PC-9 (cell line): ENCODE measurements at regions not wholly inside any gene's neighbourhood (a gene's known extent, or its start where the extent isn't known, plus 50 kb on each side); places are given as distances from the start of the nearest gene placed in this dataset.

Source experiments
- BruUV-seq: library from RNA; stranded (reverse); fragments of 400-500 nt; replicated peaks from 2 replicates; lab custom pipeline; 2021; lab: Mats Ljungman, UMichigan
- CTCF ChIA-PET: fragments of 300-600 bp; sonication (Branson Sonifier 250); formaldehyde crosslinking; loops from one replicate; lab custom pipeline; 2022; ENCODE audit warnings: antibody characterized with exemption; lab: Charles Lee
- POLR2A ChIA-PET: fragments of 300-600 bp; sonication (Branson Sonifier 250); formaldehyde crosslinking; loops from one replicate; lab custom pipeline; 2022; ENCODE audit warnings: antibody characterized with exemption; ENCODE audit not compliant: unreplicated experiment; lab: Charles Lee
- DNase-seq, 2 experiments: peaks; one replicate each; pipeline versions ENCODE4 v3.0.0 to v3.0.0-alpha.2; 2015 to 2022; ENCODE audit warnings: mixed read lengths in 1 of 2
- H2AFZ ChIP-seq: fragments of 200-600 bp; sonication (generic); 2 replicates; pipeline ENCODE4 v1.8.1; 2017; ENCODE audit warnings: antibody characterized with exemption
- H3F3A ChIP-seq: fragments of 200-600 bp; sonication (generic); 2 replicates; pipeline ENCODE4 v1.8.1; 2017; ENCODE audit warnings: antibody characterized with exemption, mild to moderate bottlenecking, low read depth; ENCODE audit not compliant: insufficient read depth
- H3K27ac ChIP-seq: fragments of 200-600 bp; sonication (generic); 2 replicates; pipeline ENCODE4 v1.6.1; 2016; ENCODE audit warnings: mixed run types
- H3K27me3 ChIP-seq: fragments of 200-600 bp; sonication (generic); 2 replicates; pipeline ENCODE4 v1.6.1; 2016; ENCODE audit warnings: low read depth, mixed run types; ENCODE audit not compliant: insufficient read depth
- H3K36me3 ChIP-seq: fragments of 200-600 bp; sonication (generic); 2 replicates; pipeline ENCODE4 v1.6.1; 2016; ENCODE audit warnings: low read depth, mixed run types
- H3K4me1 ChIP-seq: fragments of 200-600 bp; sonication (generic); replicated peaks from 2 replicates; pipeline ENCODE4 v1.6.1; 2016; ENCODE audit warnings: mixed run types; ENCODE audit not compliant: insufficient read depth
- H3K4me2 ChIP-seq: fragments of 200-600 bp; sonication (generic); 2 replicates; pipeline ENCODE4 v1.6.1; 2017; ENCODE audit warnings: mixed run types
- H3K4me3 ChIP-seq: fragments of 200-600 bp; sonication (generic); 2 replicates; pipeline ENCODE4 v1.6.1; 2016; ENCODE audit warnings: mixed run types
- H3K79me2 ChIP-seq: fragments of 200-600 bp; sonication (generic); 2 replicates; pipeline ENCODE4 v1.6.1; 2017; ENCODE audit warnings: low read depth, mixed run types
- H3K9me2 ChIP-seq: fragments of 200-600 bp; sonication (generic); 2 replicates; pipeline ENCODE4 v1.8.1; 2017; ENCODE audit warnings: mild to moderate bottlenecking; ENCODE audit not compliant: insufficient read depth
- H3K9me3 ChIP-seq: fragments of 200-600 bp; sonication (generic); 2 replicates; pipeline ENCODE4 v1.8.1; 2016; ENCODE audit warnings: low read depth; ENCODE audit not compliant: insufficient read depth
- H4K20me1 ChIP-seq: fragments of 200-600 bp; sonication (generic); 2 replicates; pipeline ENCODE4 v1.8.1; 2017; ENCODE audit not compliant: insufficient read depth
- CTCF ChIP-seq: fragments of 200-600 bp; sonication (generic); conservative IDR thresholded peaks from 2 replicates; pipeline ENCODE4 v1.6.1; 2017; ENCODE audit warnings: mixed run types, antibody characterized with exemption, mild to moderate bottlenecking, moderate library complexity
- EZH2 ChIP-seq: fragments of 200-600 bp; sonication (generic); IDR thresholded peaks from 2 replicates; pipeline ENCODE4 v1.8.0; 2017; ENCODE audit warnings: antibody characterized with exemption, low read depth
- intact Hi-C: fragments of 100-400 bp; cut with micrococcal nuclease; formaldehyde crosslinking; loops from one replicate; pipeline ENCODE4 v1.10.0; 2022; ENCODE audit not compliant: unreplicated experiment

- intact Hi-C loops = no loop called here
- H2AFZ ChIP-seq = no peak overlapping the region
- H3K79me2 ChIP-seq = no peaks in the 10 kb centered on the region
- no peak overlapping the region for H3K4me3 ChIP-seq
- no peaks in the 10 kb centered on the region for H3K9me3 ChIP-seq
- H3K36me3 ChIP-seq = no peaks in the 10 kb centered on the region
- H3K27me3 ChIP-seq = 0 out of 2 replicates have a peak, but pooled peaks cover 14% of the 10 kb centered on the region
- H3K9me2 ChIP-seq = no peaks in the 10 kb centered on the region
- H3K4me1 ChIP-seq = no peaks in the 10 kb centered on the region
- ChIA-PET POLR2A (no interaction called here), CTCF (no interaction called here)
- H3F3A ChIP-seq = no peaks in the 10 kb centered on the region
- no TSS peak for BruUV-seq
- TF ChIP-seq EZH2 (no peak), CTCF (no peak)
- no peak for DNase-seq
- H3K4me2 ChIP-seq = no peak overlapping the region
- H3K27ac ChIP-seq = no peak overlapping the region
- H4K20me1 ChIP-seq = no peaks in the 10 kb centered on the region
Measured at GRCh38 chr15:81843226-81843625, 202.6 kb downstream of the MEX3B start.

- Histone ChIP-seq H3K4me2 (no peak overlapping the region), H3K36me3 (no peaks in the 10 kb centered on the region), H3K27me3 (0 out of 2 replicates have a peak, but pooled peaks cover 2% of the 10 kb centered on the region), H2AFZ (no peak overlapping the region), H3K27ac (no peak overlapping the region), H3K9me2 (no peaks in the 10 kb centered on the region), H4K20me1 (no peaks in the 10 kb centered on the region), H3K9me3 (no peaks in the 10 kb centered on the region), H3F3A (no peaks in the 10 kb centered on the region), H3K4me3 (no peak overlapping the region), H3K79me2 (no peaks in the 10 kb centered on the region), H3K4me1 (no peaks in the 10 kb centered on the region)
- DNase-seq = no peak
- ChIA-PET CTCF (no interaction called here), POLR2A (no interaction called here)
- TF ChIP-seq EZH2 (no peak), CTCF (no peak)
- BruUV-seq = no TSS peak
- intact Hi-C loops = no loop called here
Measured at GRCh38 chr15:81839387-81839786, 206.4 kb downstream of the MEX3B start.

GRCh38 chr15:81835731-81836130, 210.1 kb downstream of the MEX3B start:
- no peaks in the 10 kb centered on the region for H3K27me3 ChIP-seq
- H3K9me3 ChIP-seq = no peaks in the 10 kb centered on the region
- no peak overlapping the region for H3K4me3 ChIP-seq
- no peak for DNase-seq
- no peaks in the 10 kb centered on the region for H3K4me1 ChIP-seq
- H3K79me2 ChIP-seq = no peaks in the 10 kb centered on the region
- H2AFZ ChIP-seq = no peak overlapping the region
- no TSS peak for BruUV-seq
- H3K4me2 ChIP-seq = no peak overlapping the region
- ChIA-PET CTCF (no interaction called here), POLR2A (no interaction called here)
- H3K36me3 ChIP-seq = no peaks in the 10 kb centered on the region
- no peaks in the 10 kb centered on the region for H3K9me2 ChIP-seq
- TF ChIP-seq CTCF (no peak), EZH2 (no peak)
- H4K20me1 ChIP-seq = no peaks in the 10 kb centered on the region
- H3K27ac ChIP-seq = no peak overlapping the region
- intact Hi-C loops = no loop called here
- no peaks in the 10 kb centered on the region for H3F3A ChIP-seq
